ENCODE measurements at regions not wholly inside any gene's neighbourhood (a gene's known extent, or its start where the extent isn't known, plus 50 kb on each side); places are given as distances from the start of the nearest gene placed in this dataset.
A peak's percentile ranks its signal among the peaks of the same experiment; 100 is the strongest.
"Not testable (repeated sequence)": the region's sequence is repeated elsewhere in the genome, so short reads cannot be mapped to it uniquely, and the experiment has no call there.

DNA sequence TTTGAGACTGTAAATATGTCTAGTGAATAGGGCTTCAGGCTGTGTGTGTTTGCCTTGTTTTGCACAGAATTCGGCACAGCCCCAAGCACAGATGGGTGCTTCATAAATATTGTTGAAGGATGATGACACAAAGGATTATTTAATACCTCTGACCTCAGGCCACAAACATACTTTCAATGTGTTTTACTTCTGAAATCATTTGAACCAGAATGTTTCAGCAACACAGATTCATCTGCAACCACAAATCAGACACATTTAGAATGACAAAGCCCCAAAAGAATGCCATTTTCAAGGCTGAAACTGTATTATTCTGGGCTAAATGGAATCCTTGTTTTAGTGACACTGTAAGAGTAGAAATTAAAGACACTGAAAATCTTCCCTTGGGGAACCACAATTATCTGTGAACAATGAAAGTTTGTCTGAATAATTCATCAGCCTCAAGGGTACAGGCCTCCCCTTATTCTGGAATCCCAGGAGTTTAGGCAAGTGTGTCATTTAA, 93.7 kb downstream of the FOXD4L6 start:
- peaks cover 15% of the 10 kb centered on the region for H3K36me3 Mint-ChIP-seq (ENCODE audit: low read depth)
- H3K9me3 Mint-ChIP-seq; H3K4me3 Mint-ChIP-seq; H3K27me3 Mint-ChIP-seq; H3K27ac Mint-ChIP-seq; DNase-seq; H3K4me1 Mint-ChIP-seq (ENCODE audit: low read depth): not testable (repeated sequence)

DNA sequence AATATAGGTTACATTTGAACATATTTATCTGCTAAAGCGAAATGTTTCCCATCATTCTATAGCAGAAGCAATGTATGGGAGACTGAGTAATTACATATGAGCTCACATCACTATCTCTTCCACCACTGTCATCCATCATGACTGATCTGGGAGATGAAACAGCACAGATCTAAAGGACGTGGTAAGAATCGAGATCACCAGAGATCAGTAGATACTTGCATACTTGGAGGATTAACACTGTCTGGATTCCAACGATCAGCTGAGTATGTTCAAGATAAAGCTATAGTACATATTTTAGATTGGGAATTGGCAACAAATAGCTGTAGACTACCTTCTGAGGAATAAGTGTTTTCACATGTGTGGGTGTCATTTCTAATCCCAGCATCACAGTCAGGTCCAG, 94.6 kb downstream of the FOXD4L6 start:
- H3K27me3 Mint-ChIP-seq; H3K9me3 Mint-ChIP-seq; H3K4me1 Mint-ChIP-seq (ENCODE audit: low read depth); DNase-seq; H3K4me3 Mint-ChIP-seq; H3K27ac Mint-ChIP-seq: not testable (repeated sequence)
- peaks cover 10% of the 10 kb centered on the region for H3K36me3 Mint-ChIP-seq (ENCODE audit: low read depth)

DNA sequence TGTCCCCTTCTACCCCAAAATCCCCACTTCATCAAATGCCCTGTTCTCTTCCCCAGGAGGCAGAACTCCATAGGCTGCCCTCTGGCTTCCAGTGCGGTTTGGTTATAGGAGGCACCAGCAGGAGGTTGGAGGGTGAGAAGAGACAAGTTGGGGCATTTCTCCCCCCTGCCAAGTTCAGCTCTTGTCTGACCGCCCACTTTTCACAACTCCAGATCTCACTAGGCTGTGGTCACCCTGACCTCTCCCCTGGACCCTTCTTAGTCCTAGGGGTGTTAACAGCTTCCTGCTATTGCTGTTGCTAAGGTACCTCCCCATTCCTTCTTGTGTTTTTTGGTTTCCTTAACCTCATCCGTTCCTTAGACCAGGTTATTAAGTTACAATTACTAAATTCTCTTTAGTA, 95.1 kb downstream of the FOXD4L6 start:
- H3K9me3 Mint-ChIP-seq; H3K27me3 Mint-ChIP-seq; DNase-seq; H3K4me1 Mint-ChIP-seq (ENCODE audit: low read depth); H3K4me3 Mint-ChIP-seq; H3K27ac Mint-ChIP-seq: not testable (repeated sequence)
- H3K36me3 Mint-ChIP-seq (ENCODE audit: low read depth) = peaks cover 11% of the 10 kb centered on the region

DNA sequence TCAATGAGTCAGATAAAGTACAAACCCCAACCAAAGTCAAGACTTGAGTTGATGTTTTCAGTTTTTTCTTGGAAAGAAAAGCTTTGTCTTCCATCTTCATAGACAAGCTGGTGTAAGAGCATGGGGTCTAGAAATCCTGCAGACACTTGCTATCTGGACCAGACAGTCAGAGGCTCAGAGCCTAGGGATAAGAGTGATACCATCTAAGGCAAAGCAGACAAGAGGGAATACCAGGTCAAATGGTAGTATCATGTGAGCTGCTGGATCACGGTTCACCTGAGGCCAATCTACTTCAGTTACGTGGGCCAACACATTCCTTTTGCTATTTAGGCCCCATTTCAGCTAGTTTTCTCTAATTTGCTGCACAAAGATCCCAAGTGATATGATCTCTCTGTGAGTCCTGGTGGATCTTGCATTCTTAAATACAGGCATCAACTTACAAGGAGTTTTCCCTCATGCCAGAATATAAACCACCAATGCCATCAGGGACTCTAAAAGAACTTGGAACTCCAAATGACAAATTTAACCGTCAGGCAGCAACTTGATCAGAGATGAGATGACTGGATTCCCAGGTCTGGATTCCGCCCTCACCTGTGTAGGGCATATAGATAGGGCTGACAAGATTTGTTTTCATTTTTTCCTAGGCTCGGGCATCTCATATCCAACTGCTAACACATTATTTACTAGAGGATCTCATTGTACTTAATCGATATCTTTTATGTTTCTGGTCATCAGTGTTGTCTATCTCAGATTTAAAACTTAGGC, 101.4 kb downstream of the FOXD4L6 start:
- H3K27ac Mint-ChIP-seq = not testable (repeated sequence)

DNA sequence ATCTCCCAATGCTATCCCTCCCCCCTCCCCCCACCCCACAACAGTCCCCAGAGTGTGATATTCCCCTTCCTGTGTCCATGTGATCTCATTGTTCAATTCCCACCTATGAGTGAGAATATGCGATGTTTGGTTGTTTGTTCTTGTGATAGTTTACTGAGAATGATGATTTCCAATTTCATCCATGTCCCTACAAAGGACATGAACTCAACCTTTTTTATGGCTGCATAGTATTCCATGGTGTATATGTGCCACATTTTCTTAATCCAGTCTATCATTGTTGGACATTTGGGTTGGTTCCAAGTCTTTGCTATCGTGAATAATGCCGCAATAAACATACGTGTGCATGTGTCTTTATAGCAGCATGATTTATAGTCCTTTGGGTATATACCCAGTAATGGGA, 106.1 kb downstream of the FOXD4L6 start:
- H3K36me3 Mint-ChIP-seq (ENCODE audit: low read depth) = peaks cover 28% of the 10 kb centered on the region
- not testable (repeated sequence) for H3K27me3 Mint-ChIP-seq; H3K4me3 Mint-ChIP-seq; DNase-seq; H3K4me1 Mint-ChIP-seq (ENCODE audit: low read depth); H3K9me3 Mint-ChIP-seq; H3K27ac Mint-ChIP-seq

More for the DNA sequence above, 101.4 kb downstream of the FOXD4L6 start:
- not testable (repeated sequence) for DNase-seq; H3K9me3 Mint-ChIP-seq; H3K4me1 Mint-ChIP-seq (ENCODE audit: low read depth); H3K27me3 Mint-ChIP-seq; H3K4me3 Mint-ChIP-seq
- H3K36me3 Mint-ChIP-seq (ENCODE audit: low read depth) = peaks cover 11% of the 10 kb centered on the region

DNA sequence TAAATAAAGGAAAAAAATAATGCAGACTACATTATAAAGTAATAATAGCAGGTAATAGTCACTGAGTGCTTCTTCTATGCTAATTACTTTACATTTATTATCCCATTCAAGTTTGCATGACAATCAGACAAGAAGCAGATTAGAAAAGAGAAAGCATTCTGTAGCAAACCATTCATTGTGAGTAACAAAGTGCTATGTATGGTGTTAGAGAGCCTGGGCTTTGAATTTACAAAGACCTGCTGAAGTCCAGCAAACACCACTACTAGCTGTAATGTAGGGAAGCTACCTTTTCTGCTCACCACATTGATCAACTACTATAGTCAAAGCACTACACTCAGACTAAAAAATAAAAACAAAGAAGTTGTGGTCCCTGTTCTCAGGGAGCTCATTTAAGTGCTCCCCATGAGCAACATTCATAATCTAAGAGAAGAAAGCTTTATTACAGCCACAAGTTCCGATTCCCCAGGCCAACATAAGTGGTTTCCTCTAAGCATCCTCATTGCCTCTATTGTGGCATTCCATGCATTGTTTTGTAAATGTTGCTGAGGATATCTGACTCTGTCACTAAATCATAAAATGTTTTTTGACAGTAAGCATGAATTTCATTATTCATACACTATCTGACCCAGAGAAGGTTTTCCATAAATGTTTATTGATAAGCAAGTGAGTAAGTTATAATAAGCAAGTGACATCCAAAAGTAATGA, 108.5 kb downstream of the FOXD4L6 start:
- H3K9me3 Mint-ChIP-seq; H3K4me3 Mint-ChIP-seq; H3K27ac Mint-ChIP-seq; DNase-seq; H3K27me3 Mint-ChIP-seq; H3K4me1 Mint-ChIP-seq (ENCODE audit: low read depth): not testable (repeated sequence)
- peaks cover 40% of the 10 kb centered on the region for H3K36me3 Mint-ChIP-seq (ENCODE audit: low read depth)

DNA sequence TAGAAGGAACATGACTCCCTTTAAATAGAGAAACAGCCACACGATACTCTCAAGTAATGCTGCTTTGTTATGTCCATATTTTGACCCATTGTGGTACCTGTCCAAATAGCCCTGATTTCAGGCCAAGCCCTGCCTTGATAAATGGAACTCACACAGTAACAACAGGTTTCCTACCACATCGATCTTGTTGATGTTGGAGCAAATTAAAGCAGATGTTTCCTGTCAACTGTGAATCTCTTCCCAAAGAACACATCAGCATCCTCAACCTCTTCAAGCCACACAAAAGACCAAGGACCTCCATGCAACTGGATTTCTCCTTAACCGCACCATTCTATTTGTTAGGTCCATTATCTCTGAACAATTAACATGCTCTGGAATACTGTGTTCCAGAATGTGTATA, 109.5 kb downstream of the FOXD4L6 start:
- not testable (repeated sequence) for H3K27ac Mint-ChIP-seq; H3K9me3 Mint-ChIP-seq; H3K4me3 Mint-ChIP-seq; H3K27me3 Mint-ChIP-seq; H3K4me1 Mint-ChIP-seq (ENCODE audit: low read depth); DNase-seq
- H3K36me3 Mint-ChIP-seq (ENCODE audit: low read depth) = peaks cover 49% of the 10 kb centered on the region

DNA sequence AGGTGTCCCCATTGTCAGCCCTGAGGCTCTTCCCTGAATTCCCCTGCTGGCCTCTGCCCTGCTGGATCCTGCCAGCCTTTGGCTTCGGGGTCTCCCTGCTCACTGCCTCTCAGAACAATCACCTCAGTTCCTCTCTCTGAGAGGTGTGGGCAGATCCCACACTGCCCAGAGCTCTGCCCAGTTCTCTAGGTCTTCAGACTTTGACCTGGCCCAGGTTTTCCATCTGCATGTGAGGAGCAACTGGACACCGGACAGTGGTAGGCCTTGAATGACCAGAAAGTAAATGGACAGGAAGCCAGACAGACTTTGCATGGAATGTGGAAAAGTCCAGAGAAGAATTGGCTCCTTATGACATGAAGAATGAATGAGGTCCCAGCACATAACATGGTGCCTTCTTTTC, 111.8 kb downstream of the FOXD4L6 start:
- not testable (repeated sequence) for H3K4me3 Mint-ChIP-seq; H3K9me3 Mint-ChIP-seq; DNase-seq; H3K27ac Mint-ChIP-seq; H3K27me3 Mint-ChIP-seq; H3K4me1 Mint-ChIP-seq (ENCODE audit: low read depth)
- H3K36me3 Mint-ChIP-seq (ENCODE audit: low read depth) = peaks cover 60% of the 10 kb centered on the region

DNA sequence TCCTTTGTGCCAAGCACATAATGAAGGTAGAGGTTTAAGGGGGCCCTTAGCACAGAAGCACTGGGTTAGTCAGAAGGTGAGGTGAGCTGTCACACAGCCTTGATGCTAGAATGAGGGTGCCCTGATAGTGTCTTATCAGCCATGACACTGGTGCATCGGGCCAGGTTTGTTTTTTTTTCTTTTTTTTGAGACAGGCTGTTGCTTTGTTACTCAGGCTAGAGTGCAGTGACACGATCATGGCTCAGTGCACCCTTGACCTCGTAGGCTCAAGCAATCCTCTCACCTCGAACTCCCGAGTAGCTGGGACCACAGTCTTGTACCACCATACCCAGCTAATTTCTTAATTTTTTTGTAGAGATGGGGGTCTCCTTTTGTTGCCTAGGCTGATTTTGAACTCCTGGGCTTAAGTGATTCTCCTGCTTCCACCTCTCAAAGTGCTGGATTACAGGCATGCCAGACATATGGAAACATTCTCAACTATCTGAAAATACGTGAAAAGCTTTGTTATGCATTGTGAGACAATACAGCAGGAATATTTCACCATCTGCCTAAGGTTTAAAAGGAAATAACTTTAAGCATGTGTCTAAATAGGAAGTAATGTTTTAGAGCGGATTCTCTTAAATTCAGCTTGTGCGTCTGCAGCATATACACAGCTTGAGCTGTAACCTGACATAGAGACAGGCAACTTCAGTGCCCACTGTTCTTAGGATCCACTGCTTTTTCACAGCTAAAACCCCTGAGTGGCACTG, 128.4 kb downstream of the FOXD4L6 start:
- H3K9me3 Mint-ChIP-seq, DNase-seq, H3K27me3 Mint-ChIP-seq, H3K27ac Mint-ChIP-seq, H3K4me3 Mint-ChIP-seq: not testable (repeated sequence)
- Mint-ChIP-seq H3K36me3 (ENCODE audit: low read depth) (peaks cover 69% of the 10 kb centered on the region), H3K4me1 (ENCODE audit: low read depth) (peaks cover 45% of the 10 kb centered on the region)

DNA sequence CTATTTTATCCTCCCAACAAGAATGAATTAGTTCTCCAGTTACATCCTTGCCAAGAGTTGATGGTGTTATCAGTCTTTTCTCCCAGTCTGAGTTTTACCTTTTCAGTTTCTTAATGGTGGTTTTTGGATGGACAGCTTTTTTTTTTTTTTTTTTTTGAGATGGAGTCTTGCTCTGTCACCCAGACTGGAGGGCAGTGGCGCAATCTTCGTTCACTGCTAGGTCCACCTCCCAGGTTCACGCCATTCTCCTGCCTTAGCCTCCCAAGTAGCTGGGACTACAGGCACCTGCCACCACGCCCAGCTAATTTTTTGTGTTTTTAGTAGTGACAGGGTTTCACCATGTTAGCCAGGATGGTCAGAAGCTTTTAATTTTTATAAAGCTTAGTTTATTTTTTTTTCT, 133.0 kb downstream of the FOXD4L6 start:
- H3K9me3 Mint-ChIP-seq, H3K27ac Mint-ChIP-seq, H3K4me3 Mint-ChIP-seq, DNase-seq, H3K27me3 Mint-ChIP-seq: not testable (repeated sequence)
- peaks cover 58% of the 10 kb centered on the region for H3K4me1 Mint-ChIP-seq (ENCODE audit: low read depth)
- peaks cover 76% of the 10 kb centered on the region for H3K36me3 Mint-ChIP-seq (ENCODE audit: low read depth)

DNA sequence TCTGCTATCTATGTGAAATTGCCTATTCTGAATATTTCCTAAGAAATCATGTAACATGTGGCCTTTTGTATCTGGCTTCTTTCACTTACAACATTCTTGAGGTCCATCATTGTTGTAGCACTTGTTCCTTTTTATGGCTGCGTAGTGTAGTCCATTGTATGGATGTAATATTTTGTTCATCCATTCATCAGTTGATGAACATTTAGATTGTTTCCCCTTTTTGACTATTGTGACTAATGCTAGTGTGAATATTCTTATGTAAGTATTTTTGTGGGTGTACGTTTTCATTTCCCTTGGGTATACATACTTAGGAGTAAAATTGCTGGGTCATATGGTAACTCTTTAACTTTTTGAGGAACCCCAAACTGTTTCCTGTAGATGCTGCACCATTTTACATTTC, 134.6 kb downstream of the FOXD4L6 start:
- Mint-ChIP-seq H3K36me3 (ENCODE audit: low read depth) (peaks cover 65% of the 10 kb centered on the region), H3K4me1 (ENCODE audit: low read depth) (peaks cover 47% of the 10 kb centered on the region), H3K27ac (peak overlapping the region; percentile 7)
- H3K27me3 Mint-ChIP-seq, DNase-seq, H3K9me3 Mint-ChIP-seq, H3K4me3 Mint-ChIP-seq: not testable (repeated sequence)

DNA sequence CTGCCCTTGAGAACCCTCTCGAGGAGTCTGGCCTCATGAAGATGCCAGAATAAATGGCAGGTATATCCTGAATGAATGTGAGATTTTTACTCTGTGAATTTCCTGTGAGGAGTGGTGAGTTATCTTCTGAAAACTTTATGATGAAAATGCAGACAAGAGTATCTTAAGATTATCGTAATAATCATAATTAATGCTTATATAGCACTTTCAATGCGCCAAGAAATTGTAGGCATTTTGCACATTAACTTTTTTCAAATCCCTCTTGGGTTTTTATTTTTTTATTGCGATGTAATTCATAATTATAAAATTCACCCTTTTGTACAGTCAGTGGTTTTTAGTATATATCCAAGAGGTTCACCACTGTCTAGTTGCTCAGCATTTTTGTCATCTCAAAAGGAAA, 135.1 kb downstream of the FOXD4L6 start:
- Mint-ChIP-seq H3K27ac (peak overlapping the region; percentile 7), H3K36me3 (ENCODE audit: low read depth) (peaks cover 65% of the 10 kb centered on the region), H3K4me1 (ENCODE audit: low read depth) (peaks cover 43% of the 10 kb centered on the region)
- not testable (repeated sequence) for DNase-seq, H3K9me3 Mint-ChIP-seq, H3K27me3 Mint-ChIP-seq, H3K4me3 Mint-ChIP-seq

DNA sequence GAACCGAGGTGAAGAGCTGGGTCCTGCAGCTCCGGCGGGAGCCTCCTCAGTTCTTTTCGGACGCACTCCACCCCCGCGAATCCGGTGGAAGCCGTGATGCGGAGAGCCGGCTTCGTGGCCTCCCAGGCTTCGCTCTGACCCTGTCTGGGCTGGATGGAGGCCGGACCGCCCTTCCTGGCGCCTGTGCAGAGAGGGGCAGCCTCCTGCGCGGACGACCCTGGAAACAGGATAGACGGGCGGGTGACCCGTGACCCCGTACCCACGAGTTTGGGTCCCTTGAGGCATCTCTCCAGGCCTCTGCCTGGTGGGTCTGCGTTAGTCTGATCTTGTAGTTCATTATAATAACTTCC, 136.0 kb downstream of the FOXD4L6 start:
- not testable (repeated sequence) for DNase-seq, H3K4me3 Mint-ChIP-seq, H3K27ac Mint-ChIP-seq, H3K9me3 Mint-ChIP-seq, H3K27me3 Mint-ChIP-seq
- Mint-ChIP-seq H3K4me1 (ENCODE audit: low read depth) (peaks cover 42% of the 10 kb centered on the region), H3K36me3 (ENCODE audit: low read depth) (peaks cover 64% of the 10 kb centered on the region)

DNA sequence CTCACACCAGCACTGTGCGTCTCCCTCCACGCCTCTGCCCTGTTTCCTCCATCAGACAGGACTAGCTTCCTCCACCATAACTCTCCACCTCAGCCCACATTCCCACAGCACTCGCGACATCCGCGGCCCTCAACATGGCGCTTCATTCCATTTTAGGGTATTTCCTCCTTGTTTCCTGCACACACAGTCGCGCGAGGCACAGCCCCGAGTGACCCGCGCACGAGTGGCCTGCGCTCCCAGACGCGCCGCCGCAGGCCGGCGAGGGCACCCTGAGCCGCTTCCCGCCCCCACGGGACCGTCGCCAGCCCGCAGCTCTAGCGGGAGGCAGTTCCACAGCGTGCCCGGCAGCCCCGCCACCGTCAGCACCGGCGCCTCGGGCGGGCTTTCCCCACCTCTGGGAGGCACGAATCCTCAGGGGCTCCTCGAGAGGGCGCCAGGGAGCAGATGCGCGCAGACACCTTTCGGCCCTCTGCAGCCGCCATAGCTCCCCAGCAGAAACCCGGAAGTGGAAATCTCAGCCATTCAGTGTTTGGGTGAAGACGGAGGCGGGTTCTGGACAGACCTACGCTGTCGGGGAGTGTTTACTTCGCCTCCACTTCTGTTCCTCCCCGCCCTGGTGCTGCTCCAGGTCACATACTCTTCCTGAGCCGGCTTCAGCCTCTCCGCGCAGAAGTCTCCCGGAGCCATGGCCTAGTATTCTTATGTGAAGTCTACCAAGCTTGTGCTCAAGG, 136.6 kb downstream of the FOXD4L6 start:
- not testable (repeated sequence) for H3K4me3 Mint-ChIP-seq, H3K9me3 Mint-ChIP-seq, H3K27ac Mint-ChIP-seq, H3K27me3 Mint-ChIP-seq
- peak; percentile 99 for DNase-seq
- Mint-ChIP-seq H3K36me3 (ENCODE audit: low read depth) (peaks cover 58% of the 10 kb centered on the region), H3K4me1 (ENCODE audit: low read depth) (peaks cover 37% of the 10 kb centered on the region)

Measured in activated T-cell treated with anti-CD3 and anti-CD28 coated beads, Interleukin-2, amount 50 U/mL, for 24 hours (primary cell).